H9 (cell line): ENCODE measurements at regions not wholly inside any gene's neighbourhood (a gene's known extent, or its start where the extent isn't known, plus 50 kb on each side); places are given as distances from the start of the nearest gene placed in this dataset.

Experiments
- DNase-seq: peaks from one replicate; pipeline ENCODE4 v3.0.0-alpha.2; 2017
- H2AFZ ChIP-seq: one replicate; pipeline ENCODE4 v1.6.1; 2013; ENCODE audit warnings: mild to moderate bottlenecking, low read length, control low read depth, moderate library complexity
- H2AK5ac ChIP-seq: 2 replicates; pipeline ENCODE4 v1.6.1; 2013; ENCODE audit warnings: low read length, control low read depth, mixed read lengths; ENCODE audit not compliant: insufficient read length
- H2BK120ac ChIP-seq: one replicate; pipeline ENCODE4 v1.6.1; 2013; ENCODE audit warnings: low read depth, mild to moderate bottlenecking, low read length, control low read depth, inconsistent platforms; ENCODE audit not compliant: poor library complexity, severe bottlenecking
- H2BK12ac ChIP-seq: 2 replicates; pipeline ENCODE4 v1.6.1; 2013; ENCODE audit warnings: low read length, control low read depth, mixed read lengths, low read depth; ENCODE audit not compliant: insufficient read length
- H2BK15ac ChIP-seq: 2 replicates; pipeline ENCODE4 v1.6.1; 2013; ENCODE audit warnings: low read depth, low read length, control low read depth
- H2BK20ac ChIP-seq: one replicate; pipeline ENCODE4 v1.6.1; 2013; ENCODE audit warnings: low read depth, mild to moderate bottlenecking, low read length, control low read depth, inconsistent platforms; ENCODE audit not compliant: poor library complexity, severe bottlenecking
- H2BK5ac ChIP-seq: 2 replicates; pipeline ENCODE4 v1.6.1; 2013; ENCODE audit warnings: low read length, control low read depth, mixed read lengths; ENCODE audit not compliant: insufficient read length
- H3K14ac ChIP-seq: 2 replicates; pipeline ENCODE4 v1.6.1; 2013; ENCODE audit warnings: low read length, control low read depth; ENCODE audit not compliant: insufficient read depth
- H3K18ac ChIP-seq: 2 replicates; pipeline ENCODE4 v1.6.1; 2013; ENCODE audit warnings: low read depth, mild to moderate bottlenecking, mixed read lengths, low read length, control low read depth; ENCODE audit not compliant: insufficient read length
- H3K23ac ChIP-seq: 2 replicates; pipeline ENCODE4 v1.6.1; 2013; ENCODE audit warnings: low read length, control low read depth, mixed read lengths, low read depth; ENCODE audit not compliant: insufficient read length
- H3K23me2 ChIP-seq: 2 replicates; pipeline ENCODE4 v1.6.1; 2013; ENCODE audit warnings: low read depth, mild to moderate bottlenecking, mixed read lengths, low read length, control low read depth; ENCODE audit not compliant: insufficient read length, poor library complexity, severe bottlenecking
- H3K27ac ChIP-seq: 2 replicates; pipeline ENCODE4 v1.5.1; 2013; ENCODE audit warnings: low read length, control low read depth, mixed read lengths, low read depth; ENCODE audit not compliant: insufficient read length
- H3K27me3 ChIP-seq: 2 replicates; pipeline ENCODE4 v1.6.1; 2013; ENCODE audit warnings: low read length, control low read depth, inconsistent platforms; ENCODE audit not compliant: insufficient read depth
- H3K4ac ChIP-seq: 2 replicates; pipeline ENCODE4 v1.6.1; 2013; ENCODE audit warnings: low read depth, mild to moderate bottlenecking, control low read depth, inconsistent platforms, low read length, moderate library complexity
- H3K4me1 ChIP-seq: 2 replicates; pipeline ENCODE4 v1.6.1; 2013; ENCODE audit warnings: low read length, control low read depth, inconsistent platforms; ENCODE audit not compliant: insufficient read depth
- H3K4me2 ChIP-seq: 2 replicates; pipeline ENCODE4 v1.6.1; 2013; ENCODE audit warnings: low read length, control low read depth, mixed read lengths; ENCODE audit not compliant: insufficient read length, insufficient read depth
- H3K56ac ChIP-seq: 2 replicates; pipeline ENCODE4 v1.6.1; 2013; ENCODE audit warnings: low read depth, mild to moderate bottlenecking, mixed read lengths, low read length, control low read depth; ENCODE audit not compliant: insufficient read length
- H3K79me1 ChIP-seq: 2 replicates; pipeline ENCODE4 v1.6.1; 2013; ENCODE audit warnings: low read depth, mild to moderate bottlenecking, moderate library complexity, low read length, control low read depth, inconsistent platforms; ENCODE audit not compliant: insufficient read depth, poor library complexity, severe bottlenecking
- H3K79me2 ChIP-seq: 2 replicates; pipeline ENCODE4 v1.6.1; 2013; ENCODE audit warnings: low read length, control low read depth, inconsistent platforms; ENCODE audit not compliant: insufficient read depth
- H3K9ac ChIP-seq: 2 replicates; pipeline ENCODE4 v1.6.1; 2013; ENCODE audit warnings: low read length, control low read depth, mixed read lengths; ENCODE audit not compliant: insufficient read length; ENCODE audit errors: extremely low read depth
- H3K9me3 ChIP-seq: one replicate; pipeline ENCODE4 v1.6.1; 2013; ENCODE audit warnings: low read depth, low read length, inconsistent platforms; ENCODE audit not compliant: control insufficient read depth
- H3T11ph ChIP-seq: one replicate; pipeline ENCODE4 v1.6.1; 2013; ENCODE audit warnings: mild to moderate bottlenecking, low read length, control low read depth, inconsistent platforms
- H4K20me1 ChIP-seq: one replicate; pipeline ENCODE4 v1.6.1; 2013; ENCODE audit not compliant: control insufficient read depth, insufficient read length, insufficient read depth
- H4K5ac ChIP-seq: 2 replicates; pipeline ENCODE4 v1.6.1; 2013; ENCODE audit warnings: low read depth, mild to moderate bottlenecking, mixed read lengths, low read length, control low read depth; ENCODE audit not compliant: insufficient read length
- H4K8ac ChIP-seq: replicated peaks from 2 replicates; pipeline ENCODE4 v1.6.1; 2013; ENCODE audit warnings: low read length, control low read depth, mixed read lengths, low read depth; ENCODE audit not compliant: insufficient read length
- H4K91ac ChIP-seq: 2 replicates; pipeline ENCODE4 v1.6.1; 2013; ENCODE audit warnings: low read depth, mild to moderate bottlenecking, moderate library complexity, mixed read lengths, low read length, control low read depth; ENCODE audit not compliant: insufficient read length
- H3K27ac Mint-ChIP-seq, 3 experiments: 2 replicates in 2 of 3; 3 replicates in 1 of 3; pipeline ENCODE4 v1.8.0; 2020 to 2021; ENCODE audit warnings: mixed read lengths in 3 of 3, mild to moderate bottlenecking in 1 of 3, moderate library complexity in 1 of 3
- H3K27me3 Mint-ChIP-seq: 2 replicates; pipeline ENCODE4 v1.8.0; 2021; ENCODE audit warnings: low read depth, mild to moderate bottlenecking, moderate library complexity, mixed read lengths
- H3K36me3 Mint-ChIP-seq, 3 experiments: 2 replicates in 2 of 3; 3 replicates in 1 of 3; pipeline ENCODE4 v1.8.0; 2020 to 2021; ENCODE audit warnings: low read depth in 3 of 3, mixed read lengths in 3 of 3; ENCODE audit not compliant: insufficient read depth in 1 of 3
- H3K4me1 Mint-ChIP-seq, 2 experiments: 2 replicates each; pipeline ENCODE4 v1.8.0; 2020; ENCODE audit warnings: mixed read lengths in 2 of 2
- H3K4me3 Mint-ChIP-seq, 2 experiments: 2 replicates in 1 of 2; 3 replicates in 1 of 2; pipeline ENCODE4 v1.8.0; 2020 to 2021; ENCODE audit warnings: mild to moderate bottlenecking in 2 of 2, mixed read lengths in 2 of 2, moderate library complexity in 1 of 2
- H3K9me3 Mint-ChIP-seq, 2 experiments: 2 replicates in 1 of 2; 3 replicates in 1 of 2; pipeline ENCODE4 v1.8.0; 2020; ENCODE audit warnings: mild to moderate bottlenecking in 2 of 2, mixed read lengths in 2 of 2, moderate library complexity in 1 of 2
- CTCF ChIP-seq: fragments of 200-600 bp; sonication (generic); conservative IDR thresholded peaks from 3 replicates; pipeline ENCODE4 v1.8.0; 2021; ENCODE audit warnings: antibody characterized with exemption, mild to moderate bottlenecking
- WGBS: extraction: QIAGEN DNeasy Blood & Tissue Kit; methylation state at CpG from one replicate; pipeline ENCODE4 v1.1.7; 2013; ENCODE audit warnings: missing lambda C conversion rate, low lambda C conversion rate, mixed read lengths; ENCODE audit not compliant: insufficient read length; ENCODE audit errors: extremely low coverage; 5-methylcytosine and 5-hydroxymethylcytosine counted together

GRCh38 chr20:39910536-39910935 is 778.5 kb downstream of the MAFB start:
- no CpG with 5 or more reads among the region's 2 CpGs for whole genome bisulfite sequencing
- no peak overlapping the region for H3K27ac ChIP-seq
- H4K8ac ChIP-seq, result no peak overlapping the region
- H3K27me3 ChIP-seq, result no peaks in the 10 kb centered on the region
- no peak overlapping the region for H3K23ac ChIP-seq
- no peaks in the 10 kb centered on the region for H3K79me1 ChIP-seq
- no peak overlapping the region for H3K9ac ChIP-seq
- H2BK120ac ChIP-seq, result no peak overlapping the region
- Mint-ChIP-seq H3K4me1 (no peaks in the 10 kb centered on the region), H3K9me3 (no peaks in the 10 kb centered on the region), H3K27ac (no peak overlapping the region), H3K27me3 (no peaks in the 10 kb centered on the region), H3K4me3 (no peak overlapping the region), H3K36me3 (no peaks in the 10 kb centered on the region; a peak in 1 of 7 replicates)
- no peak overlapping the region for H2AFZ ChIP-seq
- H3K56ac ChIP-seq, result no peak overlapping the region
- no peaks in the 10 kb centered on the region for H3K23me2 ChIP-seq
- H4K20me1 ChIP-seq, result no peaks in the 10 kb centered on the region
- no peak overlapping the region for H3K18ac ChIP-seq
- no peak overlapping the region for H3K4me2 ChIP-seq
- no peak overlapping the region for H3K4ac ChIP-seq
- no peaks in the 10 kb centered on the region for H3K4me1 ChIP-seq
- no peak overlapping the region for H2BK5ac ChIP-seq
- no peaks in the 10 kb centered on the region for H3K79me2 ChIP-seq
- H2BK12ac ChIP-seq, result no peak overlapping the region
- H3K9me3 ChIP-seq, result no peaks in the 10 kb centered on the region
- no peak overlapping the region for H2BK15ac ChIP-seq
- H3K14ac ChIP-seq, result no peak overlapping the region
- H2AK5ac ChIP-seq, result no peak overlapping the region
- no peak overlapping the region for H4K91ac ChIP-seq
- H4K5ac ChIP-seq, result no peak overlapping the region
- no peak for TF ChIP-seq CTCF
- H2BK20ac ChIP-seq, result no peak overlapping the region
- no peak overlapping the region for H3T11ph ChIP-seq
- DNase-seq, result no peak
